ENCODE measurements at regions not wholly inside any gene's neighbourhood (a gene's known extent, or its start where the extent isn't known, plus 50 kb on each side); places are given as distances from the start of the nearest gene placed in this dataset.

GRCh38 chr20:50367104-50367674, 143.0 kb upstream of the PTPN1 start:
- intact Hi-C loops (cut with DNase I; ENCODE audit: low total_unique reads): no loop called here
- TF ChIP-seq POLR2A (IDR thresholded peaks at IDR 0.05): no peak
- no peak for TF ChIP-seq CTCF (IDR thresholded peaks at IDR 0.05)
- TF ChIP-seq POLR2AphosphoS5 (IDR thresholded peaks at IDR 0.05): no peak
- no peaks in the 10 kb centered on the region for H3K9me3 ChIP-seq
- H3K4me1 ChIP-seq: no peaks in the 10 kb centered on the region
- H3K27me3 ChIP-seq: no peaks in the 10 kb centered on the region
- no peak overlapping the region for H3K4me3 ChIP-seq
- DNase-seq (ENCODE audit: low spot score in 2 of 2): no peak
- no peaks in the 10 kb centered on the region for H3K36me3 ChIP-seq
- no peak overlapping the region for H3K27ac ChIP-seq

- Histone ChIP-seq H3K36me3 (no peaks in the 10 kb centered on the region), H3K4me3 (no peak overlapping the region), H3K27me3 (no peaks in the 10 kb centered on the region), H3K4me1 (no peaks in the 10 kb centered on the region), H3K27ac (no peak overlapping the region), H3K9me3 (no peaks in the 10 kb centered on the region)
- intact Hi-C loops (cut with DNase I; ENCODE audit: low total_unique reads): no loop called here
- TF ChIP-seq POLR2A (IDR thresholded peaks at IDR 0.05): no peak
- no peak for TF ChIP-seq CTCF (IDR thresholded peaks at IDR 0.05)
- no peak for TF ChIP-seq POLR2AphosphoS5 (IDR thresholded peaks at IDR 0.05)
- DNase-seq (ENCODE audit: low spot score in 2 of 2): no peak
Observed at GRCh38 chr20:50367739-50368375, 142.3 kb upstream of the PTPN1 start.

- no peaks in the 10 kb centered on the region for H3K9me3 ChIP-seq
- intact Hi-C loops (cut with DNase I; ENCODE audit: low total_unique reads): no loop called here
- no peak for TF ChIP-seq CTCF (IDR thresholded peaks at IDR 0.05)
- TF ChIP-seq POLR2A (IDR thresholded peaks at IDR 0.05): no peak
- no peak for TF ChIP-seq POLR2AphosphoS5 (IDR thresholded peaks at IDR 0.05)
- no peak overlapping the region for H3K27ac ChIP-seq
- H3K27me3 ChIP-seq: no peaks in the 10 kb centered on the region
- H3K4me1 ChIP-seq: no peaks in the 10 kb centered on the region
- H3K4me3 ChIP-seq: no peak overlapping the region
- H3K36me3 ChIP-seq: no peaks in the 10 kb centered on the region
- DNase-seq (ENCODE audit: low spot score in 2 of 2): no peak
Observed at GRCh38 chr20:50368386-50368785, 141.8 kb upstream of the PTPN1 start.

GRCh38 chr20:50368813-50369224, 141.4 kb upstream of the PTPN1 start:
- DNase-seq (ENCODE audit: low spot score in 2 of 2): no peak
- Histone ChIP-seq H3K9me3 (no peaks in the 10 kb centered on the region), H3K27ac (no peak overlapping the region), H3K36me3 (no peaks in the 10 kb centered on the region), H3K4me3 (no peak overlapping the region), H3K4me1 (no peaks in the 10 kb centered on the region), H3K27me3 (no peaks in the 10 kb centered on the region)
- intact Hi-C loops (cut with DNase I; ENCODE audit: low total_unique reads): no loop called here
- no peak for TF ChIP-seq POLR2A (IDR thresholded peaks at IDR 0.05)
- no peak for TF ChIP-seq CTCF (IDR thresholded peaks at IDR 0.05)
- no peak for TF ChIP-seq POLR2AphosphoS5 (IDR thresholded peaks at IDR 0.05)

- no peak overlapping the region for H3K27ac ChIP-seq
- H3K27me3 ChIP-seq: no peaks in the 10 kb centered on the region
- no peaks in the 10 kb centered on the region for H3K36me3 ChIP-seq
- intact Hi-C loops (cut with DNase I; ENCODE audit: low total_unique reads): no loop called here
- H3K4me3 ChIP-seq: no peak overlapping the region
- H3K9me3 ChIP-seq: no peaks in the 10 kb centered on the region
- DNase-seq (ENCODE audit: low spot score in 2 of 2): no peak
- TF ChIP-seq POLR2A (IDR thresholded peaks at IDR 0.05): no peak
- no peak for TF ChIP-seq CTCF (IDR thresholded peaks at IDR 0.05)
- TF ChIP-seq POLR2AphosphoS5 (IDR thresholded peaks at IDR 0.05): no peak
- no peaks in the 10 kb centered on the region for H3K4me1 ChIP-seq
Observed at GRCh38 chr20:50369225-50370035, 140.8 kb upstream of the PTPN1 start.

Data from breast epithelium (tissue), 4 donors.